ENCODE measurements at regions not wholly inside any gene's neighbourhood (a gene's known extent, or its start where the extent isn't known, plus 50 kb on each side); places are given as distances from the start of the nearest gene placed in this dataset.

DNA sequence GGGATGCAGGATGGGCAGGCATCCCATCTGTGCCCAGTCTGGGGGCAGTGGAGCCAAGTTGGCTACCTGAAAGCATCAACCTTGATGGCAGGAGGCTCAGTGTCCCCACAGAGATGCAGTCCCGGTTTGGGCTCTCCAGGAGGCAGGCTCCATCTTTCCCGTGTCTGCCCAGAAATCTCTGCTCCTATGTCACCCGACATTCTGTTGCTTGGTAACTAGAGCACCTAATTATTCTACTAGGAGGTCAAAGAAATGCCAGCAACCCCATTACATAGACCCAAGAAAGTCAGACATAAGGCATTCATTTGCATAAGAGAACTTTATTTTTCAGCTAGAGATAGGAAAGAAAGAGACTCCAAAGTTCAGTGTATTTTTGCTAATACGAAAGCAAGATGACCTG is 100.3 kb upstream of the BACE2 start:
- Histone ChIP-seq H3K27me3 (ENCODE audit: control insufficient read depth in 3 of 3, insufficient read depth in 3 of 3, low read length in 2 of 3) (peaks cover 0 to 12% (median 7%) of the 10 kb centered on the region in 3 donors), H3K9me3 (ENCODE audit: control insufficient read depth in 4 of 4, insufficient read depth in 3 of 4, low read length in 3 of 4) (peaks cover 0 to 2% (median 0%) of the 10 kb centered on the region in 4 donors), H3K36me3 (ENCODE audit: control insufficient read depth in 4 of 4, insufficient read depth in 4 of 4, low read length in 4 of 4) (no peaks in the 10 kb centered on the region), H3K4me3 (no peak overlapping the region), H3K27ac (ENCODE audit: low read depth in 1 of 2, low read length in 1 of 2) (no peak overlapping the region), H3K9ac (ENCODE audit: insufficient read depth in 1 of 2, low read length in 2 of 2) (no peak overlapping the region), H3K4me1 (ENCODE audit: control insufficient read depth in 5 of 5, insufficient read depth in 5 of 5, low read length in 5 of 5) (peaks cover 0 to 31% (median 0%) of the 10 kb centered on the region in 5 donors)
- ATAC-seq (ENCODE audit: insufficient read depth, low FRiP score), result no peak
- WGBS, 2 donors, result 73 to 81% methylated on average over 4 of the region's 4 CpGs
- DNase-seq, result no peak
- TF ChIP-seq, protein P1, sequence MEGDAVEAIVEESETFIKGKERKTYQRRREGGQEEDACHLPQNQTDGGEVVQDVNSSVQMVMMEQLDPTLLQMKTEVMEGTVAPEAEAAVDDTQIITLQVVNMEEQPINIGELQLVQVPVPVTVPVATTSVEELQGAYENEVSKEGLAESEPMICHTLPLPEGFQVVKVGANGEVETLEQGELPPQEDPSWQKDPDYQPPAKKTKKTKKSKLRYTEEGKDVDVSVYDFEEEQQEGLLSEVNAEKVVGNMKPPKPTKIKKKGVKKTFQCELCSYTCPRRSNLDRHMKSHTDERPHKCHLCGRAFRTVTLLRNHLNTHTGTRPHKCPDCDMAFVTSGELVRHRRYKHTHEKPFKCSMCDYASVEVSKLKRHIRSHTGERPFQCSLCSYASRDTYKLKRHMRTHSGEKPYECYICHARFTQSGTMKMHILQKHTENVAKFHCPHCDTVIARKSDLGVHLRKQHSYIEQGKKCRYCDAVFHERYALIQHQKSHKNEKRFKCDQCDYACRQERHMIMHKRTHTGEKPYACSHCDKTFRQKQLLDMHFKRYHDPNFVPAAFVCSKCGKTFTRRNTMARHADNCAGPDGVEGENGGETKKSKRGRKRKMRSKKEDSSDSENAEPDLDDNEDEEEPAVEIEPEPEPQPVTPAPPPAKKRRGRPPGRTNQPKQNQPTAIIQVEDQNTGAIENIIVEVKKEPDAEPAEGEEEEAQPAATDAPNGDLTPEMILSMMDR (IDR thresholded peaks at IDR 0.05; ENCODE audit: control extremely low read depth, extremely low read depth), result no peak

DNA sequence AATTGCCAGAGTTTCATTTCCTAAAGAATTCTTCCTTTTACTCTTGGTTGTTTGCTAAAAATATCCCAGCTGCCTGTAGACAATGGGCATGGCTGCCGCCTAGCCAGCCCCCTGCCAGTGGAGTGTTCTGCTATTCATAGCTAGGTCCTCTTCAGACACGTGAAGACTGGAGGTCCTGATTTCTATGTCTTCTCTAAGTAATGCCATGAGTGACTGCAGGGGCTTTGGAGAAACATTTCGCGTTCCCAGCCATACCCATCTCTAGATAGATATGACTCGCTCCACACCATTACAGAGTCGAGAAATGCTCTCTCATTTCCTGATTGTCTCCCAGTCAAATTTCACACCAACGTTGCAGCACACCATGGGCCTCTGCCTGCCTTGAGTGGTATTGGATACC is 99.5 kb upstream of the BACE2 start:
- Histone ChIP-seq H3K9ac (ENCODE audit: insufficient read depth in 1 of 2, low read length in 2 of 2) (no peak overlapping the region), H3K4me3 (no peak overlapping the region), H3K27me3 (ENCODE audit: control insufficient read depth in 3 of 3, insufficient read depth in 3 of 3, low read length in 2 of 3) (peaks cover 0 to 12% (median 7%) of the 10 kb centered on the region in 3 donors), H3K9me3 (ENCODE audit: control insufficient read depth in 4 of 4, insufficient read depth in 3 of 4, low read length in 3 of 4) (peaks cover 0 to 2% (median 0%) of the 10 kb centered on the region in 4 donors), H3K4me1 (ENCODE audit: control insufficient read depth in 5 of 5, insufficient read depth in 5 of 5, low read length in 5 of 5) (peaks cover 0 to 35% (median 0%) of the 10 kb centered on the region in 5 donors), H3K27ac (ENCODE audit: low read depth in 1 of 2, low read length in 1 of 2) (no peak overlapping the region), H3K36me3 (ENCODE audit: control insufficient read depth in 4 of 4, insufficient read depth in 4 of 4, low read length in 4 of 4) (no peaks in the 10 kb centered on the region)
- TF ChIP-seq, protein P1 (IDR thresholded peaks at IDR 0.05; ENCODE audit: control extremely low read depth, extremely low read depth), result no peak
- ATAC-seq (ENCODE audit: insufficient read depth, low FRiP score) (no peak), DNase-seq (no peak)
- WGBS, 2 donors, result 16 to 20% methylated on average over 7 of the region's 7 CpGs

DNA sequence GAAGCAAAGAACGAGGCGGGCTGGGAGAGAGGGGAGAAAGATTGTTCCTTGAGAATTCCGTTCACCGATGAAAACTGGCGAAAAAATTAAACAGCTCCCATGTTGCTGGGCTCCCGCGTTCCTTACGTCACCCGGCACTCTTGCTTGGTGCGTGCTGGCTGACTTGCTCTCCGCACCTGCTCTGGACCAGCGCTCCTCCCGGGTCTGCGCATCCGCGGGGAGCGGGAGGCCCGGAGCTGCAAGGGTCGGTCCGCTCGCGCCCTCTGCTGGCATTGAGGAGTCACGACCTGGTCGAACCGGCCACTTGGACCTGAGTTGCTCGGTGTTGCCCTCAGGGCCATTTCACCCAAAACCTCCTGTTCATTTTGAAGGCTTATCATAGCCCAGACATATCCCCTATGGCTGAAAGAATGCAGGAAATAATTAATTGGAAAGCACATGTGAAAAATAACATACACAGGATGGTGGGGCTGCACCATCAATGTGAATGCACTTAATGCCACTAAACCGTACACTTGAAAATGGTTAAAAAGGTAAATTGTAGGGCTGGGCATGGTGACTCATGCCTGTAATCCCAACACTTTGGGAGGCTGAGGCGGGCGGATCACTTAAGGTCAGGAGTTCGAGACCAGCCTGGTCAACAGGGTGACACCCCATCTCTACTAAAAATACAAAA is 98.9 kb upstream of the BACE2 start:
- no peak overlapping the region for H3K27ac ChIP-seq (ENCODE audit: low read depth in 1 of 2, low read length in 1 of 2)
- ATAC-seq (ENCODE audit: insufficient read depth, low FRiP score) (peak; percentile 78), DNase-seq (peak; percentile 76 to 84 (median 81))
- H3K4me3 ChIP-seq, result no peak overlapping the region
- 9 to 10% methylated on average over 30 of the region's 30 CpGs for WGBS, 2 donors
- H3K36me3 ChIP-seq (ENCODE audit: control insufficient read depth in 4 of 4, insufficient read depth in 4 of 4, low read length in 4 of 4), result no peaks in the 10 kb centered on the region
- peaks cover 0 to 2% (median 0%) of the 10 kb centered on the region in 4 donors for H3K9me3 ChIP-seq (ENCODE audit: control insufficient read depth in 4 of 4, insufficient read depth in 3 of 4, low read length in 3 of 4)
- TF ChIP-seq, protein P1 (IDR thresholded peaks at IDR 0.05; ENCODE audit: control extremely low read depth, extremely low read depth), result peak; percentile 77
- peaks cover 0 to 35% (median 0%) of the 10 kb centered on the region in 5 donors for H3K4me1 ChIP-seq (ENCODE audit: control insufficient read depth in 5 of 5, insufficient read depth in 5 of 5, low read length in 5 of 5)
- H3K9ac ChIP-seq (ENCODE audit: insufficient read depth in 1 of 2, low read length in 2 of 2), result no peak overlapping the region
- H3K27me3 ChIP-seq (ENCODE audit: control insufficient read depth in 3 of 3, insufficient read depth in 3 of 3, low read length in 2 of 3), result peaks cover 0 to 12% (median 7%) of the 10 kb centered on the region in 3 donors
